ENCODE measurements at regions not wholly inside any gene's neighbourhood (a gene's known extent, or its start where the extent isn't known, plus 50 kb on each side); places are given as distances from the start of the nearest gene placed in this dataset.
A peak's percentile ranks its signal among the peaks of the same experiment; 100 is the strongest.

- DNase-seq (ENCODE audit: low spot score) = no peak
- H3K4me3 ChIP-seq = peak overlapping the region; percentile 44
Measured at GRCh38 chr4:96983830-96984229, 1143.9 kb downstream of the PDHA2 start.

GRCh38 chr4:96986816-96987215 is 1146.9 kb downstream of the PDHA2 start:
- no peak overlapping the region for H3K27ac ChIP-seq
- H3K4me3 ChIP-seq = no peak overlapping the region
- TF ChIP-seq CTCF (IDR thresholded peaks at IDR 0.05) = no peak
- DNase-seq (ENCODE audit: low spot score) = no peak

More at GRCh38 chr4:96983830-96984229, 1143.9 kb downstream of the PDHA2 start:
- no peak for TF ChIP-seq CTCF (IDR thresholded peaks at IDR 0.05)
- H3K27ac ChIP-seq = no peak overlapping the region

GRCh38 chr4:96991083-96991482 is 1151.2 kb downstream of the PDHA2 start:
- Histone ChIP-seq H3K27ac (no peak overlapping the region), H3K4me3 (no peak overlapping the region)
- no peak for DNase-seq (ENCODE audit: low spot score)
- TF ChIP-seq CTCF (IDR thresholded peaks at IDR 0.05) = no peak

- no peak overlapping the region for H3K27ac ChIP-seq
Measured at GRCh38 chr4:96992443-96992842, 1150.8 kb downstream of the STPG2 start.

GRCh38 chr4:96993560-96993959 is 1149.7 kb downstream of the STPG2 start:
- no peak for TF ChIP-seq CTCF (IDR thresholded peaks at IDR 0.05)
- DNase-seq (ENCODE audit: low spot score) = no peak
- Histone ChIP-seq H3K4me3 (no peak overlapping the region), H3K27ac (no peak overlapping the region)

More at GRCh38 chr4:96992443-96992842, 1150.8 kb downstream of the STPG2 start:
- no peak overlapping the region for H3K4me3 ChIP-seq
- no peak for TF ChIP-seq CTCF (IDR thresholded peaks at IDR 0.05)
- DNase-seq (ENCODE audit: low spot score) = no peak

GRCh38 chr4:97003715-97004114 is 1139.6 kb downstream of the STPG2 start:
- Histone ChIP-seq H3K4me3 (no peak overlapping the region), H3K27ac (no peak overlapping the region)
- no peak for TF ChIP-seq CTCF (IDR thresholded peaks at IDR 0.05)
- DNase-seq (ENCODE audit: low spot score) = no peak

GRCh38 chr4:97013309-97013708 is 1130.0 kb downstream of the STPG2 start:
- no peak for TF ChIP-seq CTCF (IDR thresholded peaks at IDR 0.05)
- no peak overlapping the region for H3K27ac ChIP-seq

More at GRCh38 chr4:97013309-97013708, 1130.0 kb downstream of the STPG2 start:
- no peak for DNase-seq (ENCODE audit: low spot score)
- no peak overlapping the region for H3K4me3 ChIP-seq

All from coronary artery (tissue), 2 donors.